SK-N-SH (cell line): ENCODE measurements at regions not wholly inside any gene's neighbourhood (a gene's known extent, or its start where the extent isn't known, plus 50 kb on each side); places are given as distances from the start of the nearest gene placed in this dataset.

Experiments
- CTCF ChIA-PET: fragments of 300-600, 350-600 bp; formaldehyde crosslinking; extraction: SDS; loops from one replicate; lab custom pipeline; 2021; lab: Yijun Ruan, JAX
- POLR2A ChIA-PET: fragments of 350-600 bp; sonication (Branson Sonifier 250); formaldehyde crosslinking; extraction: SDS; loops from one replicate; lab custom pipeline; 2020; ENCODE audit warnings: antibody characterized with exemption, inconsistent platforms; lab: Yijun Ruan, JAX
- DNase-seq: peaks from one replicate; pipeline ENCODE4 v3.0.0; 2012
- H2AFZ ChIP-seq: fragments of 200-600 bp; sonication (generic); 2 replicates; pipeline ENCODE4 v1.8.1; 2016; ENCODE audit warnings: antibody characterized with exemption, mild to moderate bottlenecking, low read depth
- H3F3A ChIP-seq: fragments of 200-600 bp; sonication (generic); replicated peaks from 2 replicates; pipeline ENCODE3; 2016; ENCODE audit warnings: antibody characterized with exemption, mild to moderate bottlenecking; ENCODE audit not compliant: insufficient read depth
- H3K27ac ChIP-seq, 2 experiments: fragments of 200-500 bp in 1 of 2; fragments of 200-600 bp in 1 of 2; sonication (Bioruptor generic) in 1 of 2; sonication (generic), shearing (Covaris generic) in 1 of 2; 2 replicates each; pipeline versions ENCODE4 v1.5.1 to v1.6.1; 2014 to 2016; ENCODE audit warnings: low read depth in 2 of 2, inconsistent platforms in 1 of 2, low read length in 1 of 2, mild to moderate bottlenecking in 1 of 2, mixed read lengths in 1 of 2
- H3K27me3 ChIP-seq: fragments of 200-600 bp; sonication (generic), shearing (Covaris generic); 2 replicates; pipeline ENCODE4 v1.6.1; 2016; ENCODE audit warnings: mixed run types; ENCODE audit not compliant: insufficient read depth
- H3K36me3 ChIP-seq, 2 experiments: fragments of 200-500 bp in 1 of 2; fragments of 200-600 bp in 1 of 2; sonication (Bioruptor generic) in 1 of 2; sonication (generic) in 1 of 2; replicated peaks in 1 of 2; 2 replicates each; pipeline versions ENCODE3 to v1.5.1; 2014 to 2016; ENCODE audit warnings: low read length in 1 of 2, mild to moderate bottlenecking in 1 of 2; ENCODE audit not compliant: insufficient read depth in 2 of 2, control insufficient read depth in 1 of 2
- H3K4me1 ChIP-seq, 2 experiments: fragments of 200-500 bp in 1 of 2; fragments of 200-600 bp in 1 of 2; sonication (Bioruptor generic) in 1 of 2; sonication (generic), shearing (Covaris generic) in 1 of 2; 2 replicates each; pipeline versions ENCODE4 v1.5.1 to v1.6.1; 2014 to 2016; ENCODE audit warnings: low read depth in 1 of 2, low read length in 1 of 2, mixed run types in 1 of 2; ENCODE audit not compliant: insufficient read depth in 2 of 2, control insufficient read depth in 1 of 2
- H3K4me2 ChIP-seq: fragments of 200-600 bp; sonication (generic), shearing (Covaris generic); 2 replicates; pipeline ENCODE4 v1.6.1; 2017; ENCODE audit warnings: mixed run types
- H3K4me3 ChIP-seq, 2 experiments: fragments of 200-500 bp in 1 of 2; fragments of 200-600 bp in 1 of 2; sonication (Bioruptor generic) in 1 of 2; sonication (generic), shearing (Covaris generic) in 1 of 2; 2 replicates each; pipeline versions ENCODE4 v1.5.1 to v1.8.1; 2014 to 2016; ENCODE audit warnings: low read depth in 2 of 2, inconsistent platforms in 1 of 2, low read length in 1 of 2, mild to moderate bottlenecking in 1 of 2, mixed read lengths in 1 of 2, moderate library complexity in 1 of 2
- H3K79me2 ChIP-seq: fragments of 200-600 bp; sonication (generic); 2 replicates; pipeline ENCODE4 v1.8.1; 2017; ENCODE audit warnings: mild to moderate bottlenecking; ENCODE audit not compliant: insufficient read depth
- H3K9ac ChIP-seq: fragments of 200-600 bp; sonication (generic); 2 replicates; pipeline ENCODE4 v1.6.1; 2017; ENCODE audit warnings: mixed run types
- H3K9me2 ChIP-seq: fragments of 200-600 bp; sonication (generic); 2 replicates; pipeline ENCODE4 v1.6.1; 2017; ENCODE audit warnings: mixed run types
- H3K9me3 ChIP-seq: fragments of 200-600 bp; sonication (generic); 2 replicates; pipeline ENCODE4 v1.6.1; 2017; ENCODE audit warnings: mixed run types, mild to moderate bottlenecking, moderate library complexity
- H4K20me1 ChIP-seq: fragments of 200-600 bp; sonication (generic); 2 replicates; pipeline ENCODE4 v1.6.1; 2017; ENCODE audit warnings: mild to moderate bottlenecking, mixed run types; ENCODE audit not compliant: insufficient read depth
- CHD2 ChIP-seq: fragments of 150-350 bp; IDR thresholded peaks from 2 replicates; pipeline ENCODE4 v1.6.1; 2018; ENCODE audit warnings: low read length; ENCODE audit not compliant: partially characterized antibody
- CTCF ChIP-seq: fragments of 200-600 bp; sonication (generic); IDR thresholded peaks from 2 replicates; pipeline ENCODE4 v1.6.1; 2017; ENCODE audit warnings: antibody characterized with exemption, mild to moderate bottlenecking, moderate library complexity
- EZH2phosphoT487 ChIP-seq: fragments of 200-600 bp; sonication (generic); IDR thresholded peaks from 2 replicates; pipeline ENCODE4 v1.6.1; 2017; ENCODE audit warnings: low read depth, mixed run types, mild to moderate bottlenecking, antibody characterized with exemption, moderate library complexity, borderline replicate concordance
- FOSL2 ChIP-seq: IDR thresholded peaks from 2 replicates; pipeline ENCODE4 v1.4.0; 2012; ENCODE audit warnings: low read depth, mild to moderate bottlenecking, moderate library complexity, borderline replicate concordance
- FOXJ3 ChIP-seq: sonication (generic); formaldehyde crosslinking; IDR thresholded peaks from 2 replicates; pipeline ENCODE4 v1.5.1; 2020; ENCODE audit warnings: mild to moderate bottlenecking, missing genetic modification reagents
- FOXM1 ChIP-seq: IDR thresholded peaks from 2 replicates; pipeline ENCODE4 v1.4.0; 2012; ENCODE audit warnings: low read depth, mild to moderate bottlenecking
- GABPA ChIP-seq: IDR thresholded peaks from 2 replicates; pipeline ENCODE4 v1.4.0; 2012; ENCODE audit warnings: low read depth, mild to moderate bottlenecking
- GATA2 ChIP-seq: sonication (generic); formaldehyde crosslinking; IDR thresholded peaks from 2 replicates; pipeline ENCODE4 v1.5.0; 2020; ENCODE audit warnings: mild to moderate bottlenecking, missing genetic modification reagents
- IRF3 ChIP-seq: fragments of 150-350 bp; IDR thresholded peaks from 2 replicates; pipeline ENCODE4 v1.6.1; 2016; ENCODE audit warnings: mild to moderate bottlenecking, low read depth, low read length
- MAX ChIP-seq: IDR thresholded peaks from 2 replicates; pipeline ENCODE4 v1.4.0; 2012; ENCODE audit warnings: low read depth
- MEF2A ChIP-seq: IDR thresholded peaks from 2 replicates; pipeline ENCODE4 v1.4.0; 2012; ENCODE audit warnings: low read depth, borderline replicate concordance
- MXI1 ChIP-seq: IDR thresholded peaks from 2 replicates; pipeline ENCODE4 v1.6.1; 2012; ENCODE audit warnings: mild to moderate bottlenecking, low read depth, low read length, improper control_type of control experiment
- NFIC ChIP-seq: IDR thresholded peaks from 2 replicates; pipeline ENCODE4 v1.4.0; 2012; ENCODE audit warnings: borderline replicate concordance
- NRF1 ChIP-seq: IDR thresholded peaks from 2 replicates; pipeline ENCODE4 v1.6.1; 2012; ENCODE audit warnings: low read depth, mild to moderate bottlenecking, low read length
- RAD21 ChIP-seq: IDR thresholded peaks from 2 replicates; pipeline ENCODE4 v1.6.1; 2012; ENCODE audit warnings: mild to moderate bottlenecking, low read length
- RCOR1 ChIP-seq: fragments of 150-350 bp; IDR thresholded peaks from 2 replicates; pipeline ENCODE4 v1.6.1; 2017; ENCODE audit warnings: antibody characterized with exemption, low read length
- REST ChIP-seq: IDR thresholded peaks from 2 replicates; pipeline ENCODE4 v1.6.1; 2012; ENCODE audit warnings: mild to moderate bottlenecking, low read depth, low read length, moderate library complexity
- SMC3 ChIP-seq: IDR thresholded peaks from 2 replicates; pipeline ENCODE4 v1.6.1; 2012; ENCODE audit warnings: low read depth, low read length, improper control_type of control experiment
- TCF12 ChIP-seq: IDR thresholded peaks from 2 replicates; pipeline ENCODE4 v1.4.0; 2012
- TEAD4 ChIP-seq: IDR thresholded peaks from 2 replicates; pipeline ENCODE4 v1.4.0; 2012; ENCODE audit warnings: mild to moderate bottlenecking, borderline replicate concordance; ENCODE audit not compliant: insufficient read depth
- YY1 ChIP-seq: IDR thresholded peaks from 2 replicates; pipeline ENCODE4 v1.4.0; 2012; ENCODE audit warnings: low read depth, mild to moderate bottlenecking
- WGBS: methylation state at CpG from one replicate; pipeline ENCODE4 v1.1.6; 2017; ENCODE audit warnings: low lambda C conversion rate; 5-methylcytosine and 5-hydroxymethylcytosine counted together

GRCh38 chr1:228857611-228858010 lies 122.3 kb downstream of the RHOU start (continued):
- TF ChIP-seq GABPA (no peak), GATA2 (CRISPR knock-in tag) (no peak), MAX (no peak), NFIC (no peak), SMC3 (no peak), NRF1 (no peak), CTCF (no peak)

- Histone ChIP-seq H3K9me2 (no peaks in the 10 kb centered on the region), H3K27ac (peak overlapping the region; percentile 6 to 52; a peak in 3 of 4 replicates), H4K20me1 (no peaks in the 10 kb centered on the region), H3K4me3 (no peak overlapping the region), H3K9ac (no peak overlapping the region), H3F3A (peaks cover 6% of the 10 kb centered on the region), H2AFZ (no peak overlapping the region), H3K27me3 (no peaks in the 10 kb centered on the region), H3K9me3 (no peaks in the 10 kb centered on the region), H3K4me2 (peak overlapping the region; percentile 64), H3K4me1 (peaks cover 13 to 46% of the 10 kb centered on the region in 2 experiments), H3K79me2 (no peaks in the 10 kb centered on the region), H3K36me3 (no peaks in the 10 kb centered on the region)
- WGBS: 54% methylated on average over 15 of the region's 16 CpGs
- no peak for DNase-seq
- ChIA-PET POLR2A (no interaction called here), CTCF (interaction anchor here (0.9 to 4.7 kb wide), 2 partner anchors 126 to 209 kb away, joined by 3 to 23 read pairs; partner anchors contain the start of gene RHOU)
- TF ChIP-seq TEAD4: peak; percentile 93
- no peak for TF ChIP-seq SMC3
- TF ChIP-seq CTCF: no peak
- TF ChIP-seq MEF2A: peak; percentile 65; the same call in 1 of the 2 replicates
- no peak for TF ChIP-seq YY1
- TF ChIP-seq RCOR1: no peak; the same call in 1 of the 2 replicates
- no peak for TF ChIP-seq IRF3
- TF ChIP-seq FOSL2: peak; percentile 98
- TF ChIP-seq TCF12: peak; percentile 94
- TF ChIP-seq NFIC: peak; percentile 93
- TF ChIP-seq REST: 0 out of 2 replicates have a peak, but pooled peaks have one; percentile 16
- no peak for TF ChIP-seq MXI1
- TF ChIP-seq FOXM1: no peak
- TF ChIP-seq FOXJ3 (CRISPR knock-in tag): no peak
- TF ChIP-seq CHD2: no peak
- TF ChIP-seq EZH2phosphoT487: no peak
- TF ChIP-seq RAD21: no peak
- TF ChIP-seq NRF1: no peak
These were observed 125.9 kb downstream of the RHOU start for GRCh38 chr1:228860911-228861831.
